Lower lobe of right lung (tissue), 2 donors: ENCODE measurements at regions not wholly inside any gene's neighbourhood (a gene's known extent, or its start where the extent isn't known, plus 50 kb on each side); places are given as distances from the start of the nearest gene placed in this dataset.

Experiments
- ATAC-seq, 2 donors: fragments of 200-7000 bp; cut with Tn5 transposase; one replicate each; pipeline ENCODE4 v1.9.1; 2020 to 2022; ENCODE audit warnings: mild to moderate bottlenecking in 2 of 2, moderate library complexity in 2 of 2
- DNase-seq: peaks from one replicate; pipeline ENCODE4 v3.0.0-alpha.2; 2020
- H3K27ac ChIP-seq: fragments of 200-600 bp; one replicate; pipeline ENCODE4 v1.8.0; 2022
- H3K27me3 ChIP-seq: fragments of 200-600 bp; one replicate; pipeline ENCODE4 v1.8.0; 2022; ENCODE audit warnings: low read depth
- H3K36me3 ChIP-seq: fragments of 200-600 bp; one replicate; pipeline ENCODE4 v1.8.0; 2022; ENCODE audit warnings: mild to moderate bottlenecking
- H3K4me1 ChIP-seq: fragments of 200-600 bp; one replicate; pipeline ENCODE4 v1.8.0; 2022
- H3K4me3 ChIP-seq: fragments of 200-600 bp; one replicate; pipeline ENCODE4 v1.8.0; 2022; ENCODE audit warnings: mild to moderate bottlenecking
- H3K9me3 ChIP-seq: fragments of 200-600 bp; one replicate; pipeline ENCODE4 v1.8.0; 2022
- CTCF ChIP-seq: fragments of 200-600 bp; IDR thresholded peaks from one replicate; pipeline ENCODE4 v1.8.0; 2022; ENCODE audit warnings: antibody characterized with exemption, mild to moderate bottlenecking
- intact Hi-C: fragments of 100-400 bp; cut with DNase I; formaldehyde crosslinking; loops from one replicate; pipeline ENCODE4 v1.11.0; 2022
- donor health status: DM: no; HTN: yes; CAD: no; lungs with severe emphysema.

GRCh38 chr2:133780099-133780996, 212.1 kb upstream of the NCKAP5 start:
- intact Hi-C loops: no loop called here
- DNase-seq (no peak), ATAC-seq (peak; percentile 69 to 83)
- Histone ChIP-seq H3K27me3 (no peaks in the 10 kb centered on the region), H3K9me3 (no peaks in the 10 kb centered on the region), H3K36me3 (no peaks in the 10 kb centered on the region), H3K27ac (no peak overlapping the region), H3K4me1 (no peaks in the 10 kb centered on the region), H3K4me3 (no peak overlapping the region)
- peak; percentile 82 for TF ChIP-seq CTCF

GRCh38 chr2:133780997-133781513, 212.8 kb upstream of the NCKAP5 start:
- H3K27ac ChIP-seq: no peak overlapping the region
- no peak for TF ChIP-seq CTCF
- ATAC-seq (no peak), DNase-seq (no peak)
- no peaks in the 10 kb centered on the region for H3K36me3 ChIP-seq
- no peaks in the 10 kb centered on the region for H3K9me3 ChIP-seq
- H3K4me3 ChIP-seq: no peak overlapping the region
- H3K27me3 ChIP-seq: no peaks in the 10 kb centered on the region
- no peaks in the 10 kb centered on the region for H3K4me1 ChIP-seq
- intact Hi-C loops: no loop called here

GRCh38 chr2:133787207-133787606, 218.9 kb upstream of the NCKAP5 start:
- Histone ChIP-seq H3K36me3 (no peaks in the 10 kb centered on the region), H3K27me3 (no peaks in the 10 kb centered on the region), H3K27ac (no peak overlapping the region), H3K4me1 (no peaks in the 10 kb centered on the region), H3K4me3 (no peak overlapping the region), H3K9me3 (no peaks in the 10 kb centered on the region)
- intact Hi-C loops: no loop called here
- DNase-seq (no peak), ATAC-seq (no peak)
- TF ChIP-seq CTCF: no peak

- no peaks in the 10 kb centered on the region for H3K27me3 ChIP-seq
- DNase-seq (no peak), ATAC-seq (no peak)
- intact Hi-C loops: no loop called here
- H3K9me3 ChIP-seq: no peaks in the 10 kb centered on the region
- no peaks in the 10 kb centered on the region for H3K4me1 ChIP-seq
- TF ChIP-seq CTCF: no peak
- H3K27ac ChIP-seq: no peak overlapping the region
- H3K36me3 ChIP-seq: no peaks in the 10 kb centered on the region
- no peak overlapping the region for H3K4me3 ChIP-seq
Measured at GRCh38 chr2:133787651-133788050, 219.4 kb upstream of the NCKAP5 start.

GRCh38 chr2:133788386-133788785, 220.1 kb upstream of the NCKAP5 start:
- no peaks in the 10 kb centered on the region for H3K36me3 ChIP-seq
- H3K4me3 ChIP-seq: no peak overlapping the region
- no peaks in the 10 kb centered on the region for H3K9me3 ChIP-seq
- no peak for TF ChIP-seq CTCF
- no peak for ATAC-seq
- no peak for DNase-seq
- no peaks in the 10 kb centered on the region for H3K4me1 ChIP-seq
- no peaks in the 10 kb centered on the region for H3K27me3 ChIP-seq
- H3K27ac ChIP-seq: no peak overlapping the region
- intact Hi-C loops: no loop called here
